ENCODE measurements at regions not wholly inside any gene's neighbourhood (a gene's known extent, or its start where the extent isn't known, plus 50 kb on each side); places are given as distances from the start of the nearest gene placed in this dataset.

- H3K36me3 ChIP-seq (replicated peaks in 1 of 2) = no peaks in the 10 kb centered on the region
- no peaks in the 10 kb centered on the region for H3K9me3 ChIP-seq (replicated peaks in 1 of 3)
- no peak overlapping the region for H3K27ac ChIP-seq
- H3K4me3 ChIP-seq = no peak overlapping the region
- H3K27me3 ChIP-seq = no peaks in the 10 kb centered on the region
- DNase-seq = no peak
- TF ChIP-seq POLR2A (IDR thresholded peaks at IDR 0.05) = no peak
- TF ChIP-seq CTCF (IDR thresholded peaks at IDR 0.05) = no peak
- intact Hi-C loops (cut with DNase I) = no loop called here
- no peaks in the 10 kb centered on the region for H3K4me1 ChIP-seq (replicated peaks in 1 of 2)
- WGBS, 4 donors = 59 to 68% (median 61%) methylated on average over 8 of the region's 8 CpGs
Measured at GRCh38 chr1:53381790-53382401, 54.0 kb upstream of the LRP8 start.

- intact Hi-C loops (cut with DNase I) = no loop called here
- 81 to 85% (median 83%) methylated on average over 10 of the region's 10 CpGs for WGBS, 4 donors
Measured at GRCh38 chr1:53383136-53383870, 55.4 kb upstream of the LRP8 start.

GRCh38 chr1:53384796-53385195, 56.9 kb upstream of the LRP8 start:
- intact Hi-C loops (cut with DNase I) = no loop called here
- no peaks in the 10 kb centered on the region for H3K27me3 ChIP-seq
- H3K4me3 ChIP-seq = no peak overlapping the region
- no peak for DNase-seq
- no peak overlapping the region for H3K27ac ChIP-seq
- no peaks in the 10 kb centered on the region for H3K4me1 ChIP-seq (replicated peaks in 1 of 2)
- H3K9me3 ChIP-seq (replicated peaks in 1 of 3) = no peaks in the 10 kb centered on the region
- no peaks in the 10 kb centered on the region for H3K36me3 ChIP-seq (replicated peaks in 1 of 2)
- WGBS, 4 donors = 80 to 93% (median 84%) methylated on average over 3 of the region's 3 CpGs
- TF ChIP-seq POLR2A (IDR thresholded peaks at IDR 0.05) = no peak
- no peak for TF ChIP-seq CTCF (IDR thresholded peaks at IDR 0.05)

More at GRCh38 chr1:53383136-53383870, 55.4 kb upstream of the LRP8 start:
- TF ChIP-seq CTCF (IDR thresholded peaks at IDR 0.05) = no peak
- TF ChIP-seq POLR2A (IDR thresholded peaks at IDR 0.05) = no peak
- no peak for DNase-seq
- Histone ChIP-seq H3K36me3 (replicated peaks in 1 of 2) (no peaks in the 10 kb centered on the region), H3K9me3 (replicated peaks in 1 of 3) (no peaks in the 10 kb centered on the region), H3K4me1 (replicated peaks in 1 of 2) (no peaks in the 10 kb centered on the region), H3K4me3 (no peak overlapping the region), H3K27me3 (no peaks in the 10 kb centered on the region), H3K27ac (no peak overlapping the region)

- Histone ChIP-seq H3K4me3 (no peak overlapping the region), H3K9me3 (replicated peaks in 1 of 3) (no peaks in the 10 kb centered on the region), H3K36me3 (replicated peaks in 1 of 2) (no peaks in the 10 kb centered on the region), H3K27me3 (no peaks in the 10 kb centered on the region), H3K4me1 (replicated peaks in 1 of 2) (no peaks in the 10 kb centered on the region), H3K27ac (no peak overlapping the region)
- no peak for TF ChIP-seq POLR2A (IDR thresholded peaks at IDR 0.05)
- no peak for TF ChIP-seq CTCF (IDR thresholded peaks at IDR 0.05)
- 68 to 74% (median 71%) methylated on average over 10 to 11 of the region's 11 CpGs for WGBS, 4 donors
- no peak for DNase-seq
- intact Hi-C loops (cut with DNase I) = no loop called here
Measured at GRCh38 chr1:53385276-53386225, 57.7 kb upstream of the LRP8 start.

Measured in adrenal gland (tissue), 9 donors.